H9 (cell line): ENCODE measurements at regions not wholly inside any gene's neighbourhood (a gene's known extent, or its start where the extent isn't known, plus 50 kb on each side); places are given as distances from the start of the nearest gene placed in this dataset.

Source experiments
- DNase-seq: peaks from one replicate; pipeline ENCODE4 v3.0.0-alpha.2; 2017
- H2AFZ ChIP-seq: one replicate; pipeline ENCODE4 v1.6.1; 2013; ENCODE audit warnings: mild to moderate bottlenecking, low read length, control low read depth, moderate library complexity
- H2AK5ac ChIP-seq: 2 replicates; pipeline ENCODE4 v1.6.1; 2013; ENCODE audit warnings: low read length, control low read depth, mixed read lengths; ENCODE audit not compliant: insufficient read length
- H2BK120ac ChIP-seq: one replicate; pipeline ENCODE4 v1.6.1; 2013; ENCODE audit warnings: low read depth, mild to moderate bottlenecking, low read length, control low read depth, inconsistent platforms; ENCODE audit not compliant: poor library complexity, severe bottlenecking
- H2BK12ac ChIP-seq: 2 replicates; pipeline ENCODE4 v1.6.1; 2013; ENCODE audit warnings: low read length, control low read depth, mixed read lengths, low read depth; ENCODE audit not compliant: insufficient read length
- H2BK15ac ChIP-seq: 2 replicates; pipeline ENCODE4 v1.6.1; 2013; ENCODE audit warnings: low read depth, low read length, control low read depth
- H2BK20ac ChIP-seq: one replicate; pipeline ENCODE4 v1.6.1; 2013; ENCODE audit warnings: low read depth, mild to moderate bottlenecking, low read length, control low read depth, inconsistent platforms; ENCODE audit not compliant: poor library complexity, severe bottlenecking
- H2BK5ac ChIP-seq: 2 replicates; pipeline ENCODE4 v1.6.1; 2013; ENCODE audit warnings: low read length, control low read depth, mixed read lengths; ENCODE audit not compliant: insufficient read length
- H3K14ac ChIP-seq: 2 replicates; pipeline ENCODE4 v1.6.1; 2013; ENCODE audit warnings: low read length, control low read depth; ENCODE audit not compliant: insufficient read depth
- H3K18ac ChIP-seq: 2 replicates; pipeline ENCODE4 v1.6.1; 2013; ENCODE audit warnings: low read depth, mild to moderate bottlenecking, mixed read lengths, low read length, control low read depth; ENCODE audit not compliant: insufficient read length
- H3K23ac ChIP-seq: 2 replicates; pipeline ENCODE4 v1.6.1; 2013; ENCODE audit warnings: low read length, control low read depth, mixed read lengths, low read depth; ENCODE audit not compliant: insufficient read length
- H3K23me2 ChIP-seq: 2 replicates; pipeline ENCODE4 v1.6.1; 2013; ENCODE audit warnings: low read depth, mild to moderate bottlenecking, mixed read lengths, low read length, control low read depth; ENCODE audit not compliant: insufficient read length, poor library complexity, severe bottlenecking
- H3K27ac ChIP-seq: 2 replicates; pipeline ENCODE4 v1.5.1; 2013; ENCODE audit warnings: low read length, control low read depth, mixed read lengths, low read depth; ENCODE audit not compliant: insufficient read length
- H3K27me3 ChIP-seq: 2 replicates; pipeline ENCODE4 v1.6.1; 2013; ENCODE audit warnings: low read length, control low read depth, inconsistent platforms; ENCODE audit not compliant: insufficient read depth
- H3K4ac ChIP-seq: 2 replicates; pipeline ENCODE4 v1.6.1; 2013; ENCODE audit warnings: low read depth, mild to moderate bottlenecking, control low read depth, inconsistent platforms, low read length, moderate library complexity
- H3K4me1 ChIP-seq: 2 replicates; pipeline ENCODE4 v1.6.1; 2013; ENCODE audit warnings: low read length, control low read depth, inconsistent platforms; ENCODE audit not compliant: insufficient read depth
- H3K4me2 ChIP-seq: 2 replicates; pipeline ENCODE4 v1.6.1; 2013; ENCODE audit warnings: low read length, control low read depth, mixed read lengths; ENCODE audit not compliant: insufficient read length, insufficient read depth
- H3K56ac ChIP-seq: 2 replicates; pipeline ENCODE4 v1.6.1; 2013; ENCODE audit warnings: low read depth, mild to moderate bottlenecking, mixed read lengths, low read length, control low read depth; ENCODE audit not compliant: insufficient read length
- H3K79me1 ChIP-seq: 2 replicates; pipeline ENCODE4 v1.6.1; 2013; ENCODE audit warnings: low read depth, mild to moderate bottlenecking, moderate library complexity, low read length, control low read depth, inconsistent platforms; ENCODE audit not compliant: insufficient read depth, poor library complexity, severe bottlenecking
- H3K79me2 ChIP-seq: 2 replicates; pipeline ENCODE4 v1.6.1; 2013; ENCODE audit warnings: low read length, control low read depth, inconsistent platforms; ENCODE audit not compliant: insufficient read depth
- H3K9ac ChIP-seq: 2 replicates; pipeline ENCODE4 v1.6.1; 2013; ENCODE audit warnings: low read length, control low read depth, mixed read lengths; ENCODE audit not compliant: insufficient read length; ENCODE audit errors: extremely low read depth
- H3K9me3 ChIP-seq: one replicate; pipeline ENCODE4 v1.6.1; 2013; ENCODE audit warnings: low read depth, low read length, inconsistent platforms; ENCODE audit not compliant: control insufficient read depth
- H3T11ph ChIP-seq: one replicate; pipeline ENCODE4 v1.6.1; 2013; ENCODE audit warnings: mild to moderate bottlenecking, low read length, control low read depth, inconsistent platforms
- H4K20me1 ChIP-seq: one replicate; pipeline ENCODE4 v1.6.1; 2013; ENCODE audit not compliant: control insufficient read depth, insufficient read length, insufficient read depth
- H4K5ac ChIP-seq: 2 replicates; pipeline ENCODE4 v1.6.1; 2013; ENCODE audit warnings: low read depth, mild to moderate bottlenecking, mixed read lengths, low read length, control low read depth; ENCODE audit not compliant: insufficient read length
- H4K8ac ChIP-seq: replicated peaks from 2 replicates; pipeline ENCODE4 v1.6.1; 2013; ENCODE audit warnings: low read length, control low read depth, mixed read lengths, low read depth; ENCODE audit not compliant: insufficient read length
- H4K91ac ChIP-seq: 2 replicates; pipeline ENCODE4 v1.6.1; 2013; ENCODE audit warnings: low read depth, mild to moderate bottlenecking, moderate library complexity, mixed read lengths, low read length, control low read depth; ENCODE audit not compliant: insufficient read length
- H3K27ac Mint-ChIP-seq, 3 experiments: 2 replicates in 2 of 3; 3 replicates in 1 of 3; pipeline ENCODE4 v1.8.0; 2020 to 2021; ENCODE audit warnings: mixed read lengths in 3 of 3, mild to moderate bottlenecking in 1 of 3, moderate library complexity in 1 of 3
- H3K27me3 Mint-ChIP-seq: 2 replicates; pipeline ENCODE4 v1.8.0; 2021; ENCODE audit warnings: low read depth, mild to moderate bottlenecking, moderate library complexity, mixed read lengths
- H3K36me3 Mint-ChIP-seq, 3 experiments: 2 replicates in 2 of 3; 3 replicates in 1 of 3; pipeline ENCODE4 v1.8.0; 2020 to 2021; ENCODE audit warnings: low read depth in 3 of 3, mixed read lengths in 3 of 3; ENCODE audit not compliant: insufficient read depth in 1 of 3
- H3K4me1 Mint-ChIP-seq, 2 experiments: 2 replicates each; pipeline ENCODE4 v1.8.0; 2020; ENCODE audit warnings: mixed read lengths in 2 of 2
- H3K4me3 Mint-ChIP-seq, 2 experiments: 2 replicates in 1 of 2; 3 replicates in 1 of 2; pipeline ENCODE4 v1.8.0; 2020 to 2021; ENCODE audit warnings: mild to moderate bottlenecking in 2 of 2, mixed read lengths in 2 of 2, moderate library complexity in 1 of 2
- H3K9me3 Mint-ChIP-seq, 2 experiments: 2 replicates in 1 of 2; 3 replicates in 1 of 2; pipeline ENCODE4 v1.8.0; 2020; ENCODE audit warnings: mild to moderate bottlenecking in 2 of 2, mixed read lengths in 2 of 2, moderate library complexity in 1 of 2
- CTCF ChIP-seq: fragments of 200-600 bp; sonication (generic); conservative IDR thresholded peaks from 3 replicates; pipeline ENCODE4 v1.8.0; 2021; ENCODE audit warnings: antibody characterized with exemption, mild to moderate bottlenecking
- WGBS: extraction: QIAGEN DNeasy Blood & Tissue Kit; methylation state at CpG from one replicate; pipeline ENCODE4 v1.1.7; 2013; ENCODE audit warnings: missing lambda C conversion rate, low lambda C conversion rate, mixed read lengths; ENCODE audit not compliant: insufficient read length; ENCODE audit errors: extremely low coverage; 5-methylcytosine and 5-hydroxymethylcytosine counted together

GRCh38 chr3:193040836-193041672, 123.4 kb upstream of the MB21D2 start:
- Mint-ChIP-seq H3K4me1 (peaks cover 0 to 2% of the 10 kb centered on the region in 2 experiments; a peak in 1 of 4 replicates), H3K4me3 (no peak overlapping the region), H3K27me3 (no peaks in the 10 kb centered on the region), H3K9me3 (peaks cover 0 to 3% of the 10 kb centered on the region in 2 experiments; a peak in 2 of 5 replicates), H3K36me3 (no peaks in the 10 kb centered on the region), H3K27ac (no peak overlapping the region)
- H4K91ac ChIP-seq: no peak overlapping the region
- no peak overlapping the region for H3T11ph ChIP-seq
- no peak overlapping the region for H2BK12ac ChIP-seq
- no peak overlapping the region for H2BK5ac ChIP-seq
- H3K23me2 ChIP-seq: no peaks in the 10 kb centered on the region
- no peak overlapping the region for H2BK20ac ChIP-seq
- H3K14ac ChIP-seq: no peak overlapping the region
- no peak overlapping the region for H2AFZ ChIP-seq
- no peak for DNase-seq
- H4K20me1 ChIP-seq: no peaks in the 10 kb centered on the region
- no peak overlapping the region for H3K9ac ChIP-seq
- H4K8ac ChIP-seq: no peak overlapping the region
- no peak overlapping the region for H4K5ac ChIP-seq
- H3K27me3 ChIP-seq: no peaks in the 10 kb centered on the region
- H3K9me3 ChIP-seq: no peaks in the 10 kb centered on the region
- no peaks in the 10 kb centered on the region for H3K79me2 ChIP-seq
- no peak overlapping the region for H2BK120ac ChIP-seq
- WGBS: no CpG with 5 or more reads among the region's 2 CpGs
- H3K18ac ChIP-seq: no peak overlapping the region
- H3K27ac ChIP-seq: no peak overlapping the region
- TF ChIP-seq CTCF: peak; percentile 69
- H3K4ac ChIP-seq: no peak overlapping the region
- no peak overlapping the region for H3K4me2 ChIP-seq
- H2BK15ac ChIP-seq: no peak overlapping the region
- no peaks in the 10 kb centered on the region for H3K79me1 ChIP-seq
- H3K56ac ChIP-seq: no peak overlapping the region
- no peak overlapping the region for H2AK5ac ChIP-seq
- no peaks in the 10 kb centered on the region for H3K4me1 ChIP-seq
- no peak overlapping the region for H3K23ac ChIP-seq
